T-helper 2 cell (primary cell): ENCODE measurements at regions not wholly inside any gene's neighbourhood (a gene's known extent, or its start where the extent isn't known, plus 50 kb on each side); places are given as distances from the start of the nearest gene placed in this dataset.

Experiments used
- DNase-seq, 5 experiments: peaks; one replicate each; pipeline versions ENCODE4 v3.0.0 to v3.0.0-alpha.2; 2012 to 2022

DNA sequence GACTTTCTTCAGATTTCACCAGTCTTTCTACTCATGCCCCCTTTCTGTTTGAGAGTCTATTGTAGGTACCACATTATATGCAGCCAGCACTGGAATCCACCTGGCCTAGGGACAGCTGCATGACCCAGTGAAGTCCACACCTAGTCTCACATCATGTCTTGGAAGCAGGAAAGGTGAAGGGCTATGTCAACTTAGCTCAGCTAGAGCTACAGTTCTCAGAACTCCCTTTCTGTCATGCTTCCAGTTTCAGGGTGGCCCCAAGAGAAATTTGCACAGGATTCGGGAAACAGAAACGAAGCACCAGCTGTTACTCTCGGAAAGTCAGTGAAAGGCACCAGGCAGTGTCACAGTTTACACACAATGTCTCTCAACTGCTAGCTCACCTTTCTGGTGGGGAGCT, 51.6 kb upstream of the NLRP1 start:
- DNase-seq: no peak

DNA sequence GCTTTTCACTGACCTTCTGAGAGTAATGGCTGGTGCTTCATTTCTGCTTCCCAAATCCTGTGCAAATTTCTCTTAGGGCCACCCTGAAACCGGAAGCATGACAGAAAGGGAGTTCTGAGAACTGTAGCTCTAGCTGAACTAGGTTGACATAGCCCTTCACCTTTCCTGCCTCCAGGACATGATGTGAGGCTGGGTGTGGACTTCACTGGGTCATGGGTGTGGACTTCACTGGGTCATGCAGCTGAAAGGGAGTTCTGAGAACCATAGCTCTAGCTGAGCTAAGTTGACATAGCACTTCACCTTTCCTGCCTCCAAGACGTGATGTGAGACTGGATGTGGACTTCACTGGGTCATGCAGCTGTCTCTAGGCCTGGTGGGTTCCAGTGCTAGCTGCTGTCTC, 54.3 kb upstream of the NLRP1 start:
- no peak for DNase-seq

DNA sequence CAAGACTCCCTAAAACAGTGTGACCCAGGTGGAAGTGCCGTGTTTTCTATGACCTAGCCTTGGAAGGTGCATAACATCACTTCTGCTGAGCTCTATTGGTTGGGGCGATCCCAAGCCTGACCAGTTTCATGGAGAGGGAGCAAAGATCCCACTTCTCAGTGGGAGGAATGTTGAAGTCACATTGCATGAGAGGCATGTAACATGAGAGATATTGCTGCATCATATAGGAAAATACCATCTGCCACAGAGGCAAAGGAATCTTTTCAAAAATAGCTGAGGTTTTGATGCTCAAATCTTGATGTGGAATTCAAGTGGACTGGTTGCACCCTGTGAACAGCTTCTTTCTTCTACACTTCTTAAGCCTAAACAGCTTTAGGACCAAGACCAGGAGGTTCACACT, 56.4 kb upstream of the NLRP1 start:
- no peak for DNase-seq

DNA sequence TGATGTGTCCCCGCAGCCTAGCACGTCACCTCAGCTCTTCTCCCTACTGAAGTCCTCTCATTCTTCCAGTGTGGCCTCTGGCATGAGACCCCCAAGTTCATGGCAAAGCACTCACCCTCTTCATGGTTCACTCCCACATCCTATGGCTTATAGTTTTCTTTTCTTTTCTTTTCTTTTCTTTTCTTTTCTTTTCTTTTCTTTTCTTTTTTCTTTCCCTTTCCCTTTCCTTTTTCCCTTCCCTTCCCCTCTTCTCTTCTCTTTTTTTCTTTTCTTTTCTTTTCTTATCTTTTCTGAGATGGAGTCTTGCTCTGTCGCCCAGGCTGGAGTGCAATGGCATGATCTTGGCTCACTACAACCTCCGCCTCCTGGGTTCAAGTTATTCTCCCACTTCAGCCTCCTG, 58.4 kb upstream of the NLRP1 start:
- no peak for DNase-seq

DNA sequence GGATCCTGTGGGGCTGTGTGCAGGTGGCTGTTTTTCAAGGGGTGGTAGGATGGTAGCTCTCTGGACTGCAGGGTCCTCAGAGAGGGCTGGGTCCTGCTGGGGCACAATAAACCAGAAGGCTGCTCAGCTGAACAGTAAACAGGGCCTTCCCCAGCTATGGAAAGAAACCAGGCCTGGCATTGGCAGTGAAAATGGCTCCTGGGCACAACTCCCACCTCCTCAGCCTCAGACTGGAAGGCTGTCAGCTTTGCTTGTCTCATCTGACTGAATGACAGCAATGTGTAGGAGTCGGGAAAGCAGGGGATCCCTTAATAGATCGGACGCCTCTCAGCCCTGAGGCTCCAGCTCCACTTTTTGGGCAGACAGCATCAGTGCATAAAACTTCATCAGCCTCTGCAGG, 59.8 kb upstream of the NLRP1 start:
- DNase-seq: no peak

DNA sequence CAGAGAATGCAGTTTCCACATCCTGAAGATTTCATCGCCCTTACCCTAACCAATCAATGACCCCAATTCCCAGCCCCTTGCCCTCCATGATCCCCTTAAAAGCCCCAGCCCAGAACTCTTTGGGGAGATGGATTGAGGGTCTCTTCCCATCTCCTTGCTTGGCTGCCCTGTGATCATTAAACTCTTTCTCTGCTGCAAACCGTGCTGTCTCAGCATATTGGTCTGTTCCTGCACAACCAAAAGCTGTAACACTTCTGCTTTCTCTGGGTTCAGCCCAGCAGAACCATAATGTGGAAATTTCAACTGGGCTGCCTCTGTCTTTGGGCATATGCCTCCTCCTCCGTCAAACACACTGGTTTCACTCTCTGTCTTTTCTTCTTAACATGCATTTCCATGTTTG, 67.0 kb upstream of the NLRP1 start:
- no peak for DNase-seq

DNA sequence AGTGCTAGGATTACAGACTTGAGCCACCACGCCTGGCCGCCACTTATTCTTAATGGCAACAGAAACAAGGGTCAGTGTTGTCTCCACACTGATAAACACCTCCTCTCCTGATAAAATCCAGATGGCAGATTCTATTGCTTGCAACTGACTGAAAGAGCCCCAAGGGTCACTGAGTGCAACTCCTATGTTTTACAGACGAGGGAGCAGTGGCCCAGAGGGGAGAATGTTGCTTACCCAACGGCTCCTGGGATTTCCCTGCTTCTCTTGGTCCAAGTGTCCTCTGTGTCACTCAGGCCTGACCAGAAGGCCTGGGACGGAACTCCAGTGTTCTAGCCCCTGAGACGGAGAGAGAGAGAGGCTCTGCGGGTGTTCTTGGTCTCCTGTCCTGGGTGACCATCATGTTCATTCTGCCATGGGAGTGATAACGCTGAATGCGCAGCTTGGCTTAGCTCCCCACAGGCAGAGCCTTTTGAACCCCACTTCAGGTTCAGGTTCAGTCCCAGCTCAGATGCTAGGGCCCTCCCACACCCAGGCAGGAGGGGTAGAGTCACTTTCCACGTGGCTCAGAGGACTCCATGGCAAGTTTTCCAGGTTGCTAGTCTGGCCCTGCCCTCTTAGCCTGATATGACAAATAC, 77.3 kb upstream of the NLRP1 start:
- no peak for DNase-seq

DNA sequence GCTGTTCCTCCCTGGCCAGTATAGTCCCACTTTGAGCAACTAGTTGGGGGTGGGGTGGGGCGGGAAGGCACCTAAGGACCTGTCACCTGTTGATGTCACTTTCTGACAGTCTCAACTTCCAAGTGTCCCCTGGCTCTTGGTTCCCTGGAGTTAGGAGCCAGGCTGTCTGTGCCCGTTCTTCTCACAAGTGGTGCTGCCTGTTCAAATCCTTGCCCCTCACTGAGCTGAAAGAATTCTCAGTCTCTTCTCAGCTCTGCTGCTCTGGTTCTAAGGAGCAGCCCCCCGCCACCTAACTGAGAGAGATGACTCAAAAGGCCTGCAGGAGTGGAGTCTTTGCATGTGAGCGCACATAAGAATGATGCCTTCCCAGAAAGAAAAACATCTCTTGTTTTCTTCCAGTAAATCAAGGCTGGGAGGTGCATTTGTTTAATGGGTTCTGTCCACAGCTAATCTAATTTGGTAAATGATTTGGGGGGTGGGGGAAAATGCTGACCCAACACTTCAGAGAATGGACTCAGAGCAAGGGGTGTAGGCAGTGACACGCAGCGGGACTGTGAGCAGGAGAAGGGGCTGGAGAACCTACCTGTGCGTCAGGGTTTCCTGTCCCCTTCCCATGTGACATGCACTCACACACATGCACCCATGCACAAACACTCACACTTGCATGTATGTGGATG, 78.2 kb upstream of the NLRP1 start:
- no peak for DNase-seq

DNA sequence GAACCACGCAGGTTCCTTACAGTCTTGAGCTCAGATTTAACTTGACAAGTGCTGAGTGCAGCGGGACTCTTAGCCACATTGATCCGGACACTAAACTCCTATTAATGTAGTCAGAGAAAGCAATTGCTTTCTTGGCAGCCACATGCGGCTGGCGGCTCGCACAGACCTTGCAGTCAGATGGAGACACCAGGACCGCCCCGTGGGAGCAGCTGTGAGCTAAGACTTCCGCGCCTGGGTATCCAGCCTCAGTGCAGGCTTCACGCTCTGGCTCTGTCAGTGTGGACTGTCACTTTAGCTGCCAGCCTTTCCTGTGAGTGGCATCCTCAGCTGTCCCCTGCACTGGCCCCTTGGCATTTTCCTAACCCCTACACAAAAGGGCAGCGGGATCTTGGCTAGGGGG, 80.9 kb upstream of the NLRP1 start:
- DNase-seq: no peak

DNA sequence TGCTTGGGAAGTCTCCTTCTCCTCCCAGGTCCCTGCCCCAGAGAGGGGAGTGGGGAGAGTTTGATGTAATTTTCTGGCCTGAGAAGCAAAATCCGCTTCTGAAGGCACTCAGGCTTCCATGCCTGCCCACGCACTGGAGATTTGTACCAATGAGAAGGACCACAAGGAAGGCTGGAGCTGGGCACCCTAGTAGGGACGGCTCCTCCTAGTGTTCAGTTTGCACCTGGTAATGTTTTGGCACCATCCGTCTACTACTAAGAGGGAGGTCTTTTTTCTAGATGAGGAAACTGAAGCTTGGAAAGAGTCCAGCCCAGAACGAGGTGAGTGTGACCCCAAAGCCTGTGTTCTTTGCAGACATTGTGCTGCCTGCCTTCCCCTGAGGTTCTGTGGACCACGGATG, 83.6 kb upstream of the NLRP1 start:
- DNase-seq: peak in 1 of 5 experiments; percentile 3

DNA sequence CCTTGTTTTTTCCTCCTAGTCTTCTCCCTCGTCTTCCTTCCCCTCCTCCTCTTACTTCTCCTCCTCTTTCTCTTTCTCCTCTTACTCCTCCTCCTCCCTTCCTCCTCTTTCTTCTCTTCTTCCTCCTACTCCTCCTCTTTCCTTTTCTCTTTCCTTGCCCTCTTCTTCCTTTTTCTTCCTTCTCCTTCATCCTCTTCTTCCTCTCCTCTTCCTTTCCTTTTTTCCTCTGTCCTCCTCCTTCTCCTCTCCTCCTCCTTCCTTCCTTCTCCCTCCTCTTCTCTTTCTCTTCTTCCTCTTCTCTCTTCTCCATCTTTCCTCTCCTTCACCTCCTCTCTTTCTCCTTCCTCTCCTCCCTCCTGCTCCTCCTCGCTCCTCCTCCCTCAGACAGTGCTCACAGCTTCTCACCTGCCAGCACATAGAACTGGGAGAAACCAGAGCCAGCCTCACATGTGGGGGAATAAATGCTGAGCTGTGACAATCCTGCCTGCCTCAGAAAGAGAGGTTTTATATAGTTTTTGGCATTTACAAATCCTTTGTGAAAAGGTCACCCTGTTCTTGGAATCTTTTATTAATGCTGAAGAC, 84.3 kb upstream of the NLRP1 start:
- no peak for DNase-seq

DNA sequence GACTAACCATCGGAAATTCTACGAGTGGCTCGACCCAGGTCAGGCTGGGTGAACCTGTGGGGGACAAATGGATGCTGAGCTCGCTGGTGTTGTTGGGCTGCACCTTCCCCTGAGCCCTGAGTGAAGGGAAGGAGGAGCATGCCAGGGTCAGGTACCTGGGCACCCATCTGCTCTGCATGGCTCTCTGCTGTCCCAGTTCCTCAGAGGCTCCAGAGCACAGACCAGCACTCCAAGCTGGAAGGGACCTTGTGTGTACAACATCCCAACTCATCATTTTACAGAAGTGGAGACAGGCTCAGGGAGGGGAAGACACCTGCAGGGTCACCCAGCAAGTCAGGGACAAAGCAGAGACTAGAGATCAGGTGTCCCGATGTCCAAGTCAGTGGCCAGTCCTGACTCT, 84.9 kb upstream of the NLRP1 start:
- no peak for DNase-seq

DNA sequence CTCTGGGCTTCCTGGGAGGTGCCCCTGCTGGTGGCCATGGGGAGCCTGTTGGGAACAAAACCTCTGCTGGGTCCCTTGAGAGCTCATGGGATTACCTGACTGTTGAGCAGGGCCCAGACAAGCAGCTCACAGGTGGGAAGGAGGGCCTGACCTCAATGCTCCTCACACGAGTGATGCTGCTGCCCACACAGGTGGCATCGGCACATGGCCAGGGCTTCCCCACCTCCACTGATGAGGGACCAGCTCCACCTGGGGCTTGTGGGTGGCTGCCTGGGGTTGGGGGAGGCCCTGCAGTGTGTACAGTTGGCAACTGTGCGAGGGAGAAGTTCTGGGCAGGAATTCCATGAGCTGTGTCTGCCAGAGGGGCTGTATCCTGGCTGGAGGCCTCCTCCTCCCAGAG, 87.8 kb upstream of the NLRP1 start:
- DNase-seq: no peak

DNA sequence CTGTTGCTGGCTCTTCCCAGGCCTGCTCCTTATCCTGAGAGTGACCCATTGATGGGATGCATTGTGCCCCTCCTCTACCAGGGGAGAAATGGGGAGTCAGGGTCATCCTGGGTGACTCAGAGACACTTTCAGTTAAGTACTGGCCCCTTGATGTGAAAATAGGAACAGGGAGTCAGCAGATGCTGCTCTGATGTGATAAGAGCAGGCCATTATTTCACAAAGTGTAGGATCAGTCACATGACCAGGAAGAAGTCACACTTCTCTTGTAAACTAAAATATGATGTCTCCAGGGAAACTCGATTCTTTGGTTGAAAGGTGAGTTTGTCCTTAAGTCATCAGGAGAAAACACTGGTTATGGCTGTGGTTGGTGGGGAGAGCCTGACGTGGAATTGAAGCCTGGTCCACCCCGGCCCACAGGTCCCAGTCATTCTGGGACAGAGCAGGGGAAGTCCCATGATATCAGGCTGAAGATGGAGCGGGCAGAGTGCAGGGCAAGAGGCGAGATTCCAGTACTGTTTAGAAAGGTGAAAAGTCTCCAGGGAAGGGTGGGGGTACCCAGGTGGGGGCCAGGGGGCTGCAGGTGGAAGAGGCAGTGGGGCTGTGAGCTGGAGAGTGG, 88.6 kb upstream of the NLRP1 start:
- DNase-seq: no peak

DNA sequence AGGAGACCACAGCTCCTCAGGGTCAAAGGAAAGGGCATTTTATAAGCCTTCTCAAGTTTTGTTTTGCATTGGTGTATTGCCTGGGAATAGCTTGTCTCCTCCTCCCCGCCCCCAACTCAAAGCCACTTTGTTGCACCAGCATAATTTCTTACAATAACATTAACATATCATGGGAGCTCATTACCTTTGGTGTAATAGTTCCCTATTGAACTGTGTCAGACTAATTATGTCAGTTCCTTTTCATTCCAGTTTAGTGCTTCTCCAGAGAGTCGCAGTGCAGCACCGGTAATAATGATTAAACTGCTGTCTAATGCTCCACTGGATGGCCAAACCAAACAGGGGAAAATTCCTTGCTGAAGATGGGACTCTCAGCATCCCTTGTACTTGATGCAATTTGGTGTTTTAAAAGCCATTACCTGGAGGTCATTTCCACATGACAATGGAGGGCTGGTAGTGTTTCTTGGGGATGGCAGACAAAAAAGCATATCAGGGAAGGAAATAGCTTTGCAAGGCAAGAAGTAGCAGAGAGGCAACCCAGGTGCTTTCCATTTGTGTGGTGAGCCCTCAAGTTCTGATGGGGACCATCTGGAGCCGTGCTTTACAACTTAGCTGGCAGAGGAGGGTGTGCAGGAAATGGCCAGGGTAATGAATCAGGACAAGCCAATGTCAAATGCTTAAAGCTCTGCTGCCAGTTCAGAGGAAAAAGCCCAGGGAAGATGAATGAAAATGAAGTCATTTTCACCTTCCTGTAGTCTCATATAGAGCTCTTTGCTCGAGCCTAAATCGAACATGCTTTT, 91.5 kb upstream of the NLRP1 start:
- DNase-seq: no peak

DNA sequence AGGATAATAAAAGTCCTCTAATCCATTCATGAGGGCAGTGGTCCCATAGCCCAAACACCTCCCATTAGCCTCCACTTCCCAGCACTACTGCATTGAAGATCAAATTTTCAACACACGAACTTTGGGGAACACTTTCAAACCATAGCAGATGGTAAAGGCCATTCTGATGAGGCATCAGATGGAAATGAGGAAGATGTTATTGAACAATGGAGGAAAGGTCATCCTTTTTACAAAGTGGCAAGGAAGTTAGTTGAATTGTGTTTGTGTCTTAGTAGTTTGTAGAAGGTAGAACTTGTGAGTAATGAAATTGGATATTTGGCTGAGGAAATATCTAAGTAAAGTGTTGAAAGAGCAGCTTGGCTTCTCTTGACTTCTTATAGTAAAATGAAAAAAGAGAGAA, 93.3 kb upstream of the NLRP1 start:
- DNase-seq: no peak

DNA sequence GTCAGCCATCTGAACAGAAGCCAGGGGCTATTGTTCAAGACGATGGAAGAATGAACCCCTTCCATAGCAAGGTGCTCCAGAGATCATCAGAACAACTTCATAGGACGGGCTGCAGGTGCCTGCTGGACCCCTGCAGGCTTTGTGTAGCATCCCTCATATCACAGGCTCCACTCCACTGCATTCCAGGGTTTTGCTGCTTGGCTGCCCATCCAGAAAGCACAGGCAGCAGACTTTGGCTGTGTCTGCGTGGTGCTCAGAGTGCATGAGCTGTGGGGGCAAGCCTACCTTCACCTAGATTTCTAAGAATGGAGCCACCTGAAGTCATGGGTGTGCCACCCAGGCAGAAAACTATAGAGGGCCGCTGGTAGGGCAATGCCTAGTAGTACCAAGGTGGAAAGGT, 93.9 kb upstream of the NLRP1 start:
- DNase-seq: no peak

DNA sequence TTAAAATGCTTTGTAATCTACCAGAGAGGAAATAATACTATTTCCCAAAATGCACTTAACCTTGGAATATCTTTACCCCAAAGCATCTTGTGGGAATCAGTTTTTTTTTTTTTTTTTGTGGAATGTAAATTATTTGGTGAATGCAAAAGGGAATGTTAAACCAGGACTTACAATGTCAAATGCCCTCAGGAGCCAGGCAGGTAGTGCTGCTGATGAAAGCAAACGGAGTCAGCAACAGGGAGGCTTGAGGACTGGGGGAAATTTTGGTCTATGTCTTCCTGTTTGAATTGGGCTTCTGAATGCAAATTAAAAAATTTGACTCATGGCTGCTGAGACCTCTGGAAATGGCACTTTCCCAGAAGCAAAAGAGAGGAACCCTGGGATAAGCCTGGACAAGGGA, 96.5 kb upstream of the NLRP1 start:
- no peak for DNase-seq

DNA sequence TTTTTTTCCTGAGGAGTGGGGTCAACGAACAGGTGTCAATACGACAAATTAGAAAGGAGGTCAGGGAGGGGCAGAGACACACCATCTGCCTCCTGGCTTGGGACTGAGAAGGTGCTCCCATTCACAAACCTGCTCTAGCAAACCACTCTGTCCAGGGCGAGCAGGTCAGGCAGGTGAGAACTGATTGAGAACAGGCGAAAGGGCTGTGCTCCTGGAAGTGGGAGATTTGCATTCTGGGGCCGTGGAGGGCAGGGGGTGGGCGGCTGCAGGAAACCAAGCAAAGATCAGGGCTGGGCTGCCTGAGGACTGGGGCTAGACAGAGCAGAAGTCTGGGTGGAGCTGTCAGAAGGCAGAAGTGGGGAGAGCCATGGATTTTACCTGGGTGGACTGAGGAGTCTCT, 98.9 kb upstream of the NLRP1 start:
- DNase-seq: no peak

DNA sequence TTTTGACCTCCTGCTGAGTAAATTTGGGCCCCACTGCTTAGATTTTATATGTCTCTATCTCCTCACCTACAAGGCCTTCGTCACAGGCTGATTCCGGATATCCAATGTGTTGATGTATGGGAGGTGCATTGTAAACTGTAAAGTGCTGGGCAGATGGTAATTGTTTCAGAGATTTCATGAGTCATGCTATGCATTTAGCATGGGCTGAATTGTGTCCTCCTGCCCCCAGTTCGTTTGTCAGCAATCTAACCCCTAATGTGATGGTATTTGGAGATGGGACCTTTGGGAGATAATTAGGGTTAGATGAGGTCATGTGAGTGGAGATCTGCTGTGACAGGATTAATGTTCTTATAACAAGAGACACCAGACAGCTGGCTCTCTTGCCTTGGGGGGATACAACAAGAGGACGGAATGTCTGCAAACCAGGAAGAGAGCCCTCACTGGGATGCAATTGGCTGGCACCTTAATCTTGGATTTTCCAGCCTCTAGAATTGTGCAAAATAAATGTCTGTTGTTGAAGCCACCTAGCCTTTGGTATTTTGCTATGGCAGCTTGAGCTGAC, 101.8 kb upstream of the NLRP1 start:
- DNase-seq: no peak

DNA sequence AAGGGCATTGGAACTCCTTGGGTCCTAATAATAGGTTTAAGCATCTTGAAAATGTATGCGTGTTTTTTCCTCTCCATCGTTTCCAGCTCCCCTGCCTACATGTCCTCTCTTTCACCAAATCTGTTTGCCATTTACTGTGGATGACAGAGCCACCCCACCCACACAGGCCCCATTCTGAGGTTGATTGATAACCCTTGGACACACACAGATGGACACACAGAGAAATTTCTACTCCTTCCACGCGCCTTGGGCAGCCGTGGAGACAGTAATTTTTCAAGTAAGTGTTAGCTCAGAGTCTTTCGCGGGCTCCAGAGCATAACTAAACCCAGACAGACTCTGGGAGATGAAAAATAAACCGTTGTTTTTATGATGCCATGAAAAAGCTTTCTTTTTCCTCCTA, 103.3 kb upstream of the NLRP1 start:
- no peak for DNase-seq

DNA sequence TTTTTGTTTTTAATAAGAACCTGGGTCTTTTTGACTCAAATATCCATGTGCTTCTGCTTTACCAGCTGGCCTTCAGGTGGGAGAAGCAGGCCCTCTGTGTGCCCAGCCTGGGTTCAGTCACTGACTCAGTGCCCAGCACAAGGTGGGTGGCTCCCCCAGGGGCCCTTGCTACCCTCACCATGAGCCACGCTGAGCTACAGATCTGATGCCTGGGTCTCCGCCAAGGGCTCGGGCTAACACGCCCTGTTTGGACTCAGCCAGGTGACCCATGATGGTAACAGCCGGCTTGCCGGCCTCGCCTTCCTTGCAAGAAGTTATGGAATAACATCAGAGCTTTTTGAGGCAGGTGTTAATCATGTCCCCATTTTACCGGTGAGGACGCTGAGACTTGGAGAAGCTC, 109.5 kb upstream of the NLRP1 start:
- DNase-seq: no peak

DNA sequence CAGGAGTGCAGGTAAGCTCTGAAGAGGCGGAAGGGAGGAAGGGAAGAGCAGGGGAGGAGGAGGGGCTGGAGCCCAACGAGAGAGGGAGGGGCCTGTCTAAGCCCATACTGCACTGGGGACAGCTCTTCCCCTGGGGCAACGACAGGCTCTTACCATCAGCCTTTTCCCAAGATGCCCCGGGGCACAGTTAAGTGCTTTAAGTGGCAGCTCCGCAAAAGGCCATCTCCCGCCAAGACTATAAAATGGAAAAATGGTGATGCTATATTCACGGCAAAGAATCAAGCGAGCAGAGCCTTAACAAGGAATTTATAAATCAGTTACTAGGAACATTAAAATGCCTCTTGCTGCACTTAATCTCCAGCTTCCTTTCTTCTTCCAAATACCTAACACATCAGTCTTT, 110.2 kb upstream of the NLRP1 start:
- DNase-seq: no peak
